Endothelial cell of umbilical vein (primary cell): ENCODE measurements at regions not wholly inside any gene's neighbourhood (a gene's known extent, or its start where the extent isn't known, plus 50 kb on each side); places are given as distances from the start of the nearest gene placed in this dataset.

Experiments
- BruUV-seq: library from RNA; stranded (reverse); fragments of 400-500 nt; replicated peaks from 2 replicates; lab custom pipeline; 2021; lab: Mats Ljungman, UMichigan
- CTCF ChIA-PET: fragments of 300-600, 350-600 bp; sonication (Branson Sonifier 250); formaldehyde crosslinking; loops from one replicate; lab custom pipeline; 2021; ENCODE audit warnings: antibody characterized with exemption, inconsistent platforms; lab: Charles Lee
- POLR2A ChIA-PET: fragments of 300-600, 350-600 bp; sonication (Branson Sonifier 250); formaldehyde crosslinking; loops from one replicate; lab custom pipeline; 2021; ENCODE audit warnings: antibody characterized with exemption, inconsistent platforms; lab: Charles Lee
- DNase-seq: peaks from one replicate; pipeline ENCODE4 v3.0.0-alpha.2; 2011; ENCODE audit warnings: low read depth, low spot score
- FAIRE-seq: peaks from 2 replicates; lab custom pipeline; 2011; peaks lifted over from hg19 to GRCh38; lab: Jason Lieb, UNC
- H2AFZ ChIP-seq: 2 replicates; pipeline ENCODE4 v1.6.0; 2012; ENCODE audit warnings: low read depth, low read length, control low read depth, inconsistent platforms
- H3K27ac ChIP-seq: 2 replicates; pipeline ENCODE4 v1.5.1; 2011; ENCODE audit warnings: low read depth, mild to moderate bottlenecking, control low read depth, low read length, moderate library complexity; ENCODE audit not compliant: insufficient read depth
- H3K27me3 ChIP-seq, 2 experiments: 2 replicates each; pipeline versions ENCODE4 v1.6.0 to v1.6.1; 2011; ENCODE audit warnings: low read length in 2 of 2, mixed read lengths in 1 of 2; ENCODE audit not compliant: control insufficient read depth in 2 of 2, insufficient read depth in 2 of 2
- H3K36me3 ChIP-seq, 2 experiments: 2 replicates in 1 of 2; 3 replicates in 1 of 2; pipeline ENCODE4 v1.5.1; 2011; ENCODE audit warnings: low read length in 2 of 2, mild to moderate bottlenecking in 1 of 2, moderate library complexity in 1 of 2; ENCODE audit not compliant: control insufficient read depth in 2 of 2, insufficient read depth in 2 of 2; ENCODE audit errors: extremely low read depth in 1 of 2
- H3K4me1 ChIP-seq: 3 replicates; pipeline ENCODE4 v1.5.1; 2011; ENCODE audit warnings: mild to moderate bottlenecking, low read length; ENCODE audit not compliant: control insufficient read depth, insufficient read depth; ENCODE audit errors: extremely low read depth
- H3K4me2 ChIP-seq: 2 replicates; pipeline ENCODE4 v1.6.1; 2011; ENCODE audit warnings: low read length, control low read depth, mixed read lengths; ENCODE audit not compliant: insufficient read depth
- H3K4me3 ChIP-seq, 3 experiments: fragments of 200-600 bp in 1 of 3; sonication (generic), shearing (Covaris generic) in 1 of 3; replicated peaks in 1 of 3; 2 replicates each; pipeline ENCODE4 v1.5.1; 2011 to 2016; ENCODE audit warnings: control low read depth in 3 of 3, low read length in 3 of 3, mild to moderate bottlenecking in 2 of 3, inconsistent platforms in 1 of 3, low read depth in 1 of 3, moderate library complexity in 1 of 3; ENCODE audit not compliant: insufficient read depth in 1 of 3
- H3K79me2 ChIP-seq: 2 replicates; pipeline ENCODE4 v1.6.0; 2012; ENCODE audit warnings: low read length, inconsistent platforms; ENCODE audit not compliant: control insufficient read depth, insufficient read depth
- H3K9ac ChIP-seq: replicated peaks from 2 replicates; pipeline ENCODE3; 2011; ENCODE audit warnings: low read length, control low read depth; ENCODE audit not compliant: insufficient read depth; ENCODE audit errors: extremely low read depth
- H3K9me1 ChIP-seq: replicated peaks from 3 replicates; pipeline ENCODE4 v1.6.0; 2011; ENCODE audit warnings: mild to moderate bottlenecking, low read length; ENCODE audit not compliant: control insufficient read depth, insufficient read depth; ENCODE audit errors: extremely low read depth
- H3K9me3 ChIP-seq: replicated peaks from 2 replicates; pipeline ENCODE4 v1.5.1; 2012; ENCODE audit warnings: low read length, inconsistent platforms; ENCODE audit not compliant: control insufficient read depth, insufficient read depth
- H4K20me1 ChIP-seq: replicated peaks from 2 replicates; pipeline ENCODE3; 2011; ENCODE audit warnings: mild to moderate bottlenecking, low read length; ENCODE audit not compliant: control insufficient read depth, insufficient read depth; ENCODE audit errors: extremely low read depth
- CTCF ChIP-seq, 2 donors: IDR thresholded peaks; 1 replicate in 1 of 2; 2 replicates in 1 of 2; pipeline ENCODE4 v1.5.1; 2011; ENCODE audit warnings: low read length in 2 of 2, mild to moderate bottlenecking in 2 of 2, moderate library complexity in 2 of 2, control low read depth in 1 of 2, inconsistent platforms in 1 of 2, low read depth in 1 of 2; ENCODE audit not compliant: insufficient read depth in 1 of 2; ENCODE audit errors: extremely low read depth in 1 of 2
- EZH2 ChIP-seq: IDR thresholded peaks from 2 replicates; pipeline ENCODE4 v1.6.1; 2012; ENCODE audit warnings: borderline replicate concordance, low read depth, mild to moderate bottlenecking, moderate library complexity, low read length, inconsistent platforms; ENCODE audit not compliant: severe bottlenecking
- FOS ChIP-seq: IDR thresholded peaks from 2 replicates; pipeline ENCODE4 v1.6.1; 2011; ENCODE audit warnings: mild to moderate bottlenecking, low read length, moderate library complexity, borderline replicate concordance; ENCODE audit not compliant: insufficient read depth
- MYC ChIP-seq: IDR thresholded peaks from one replicate; pipeline ENCODE4 v1.6.1; 2011; ENCODE audit warnings: mild to moderate bottlenecking, low read depth, low read length
- POLR2A ChIP-seq: IDR thresholded peaks from 2 replicates; pipeline ENCODE4 v1.6.1; 2012; ENCODE audit warnings: low read depth, mild to moderate bottlenecking, control low read depth, low read length
- POLR2AphosphoS5 ChIP-seq: IDR thresholded peaks from 2 replicates; pipeline ENCODE4 v1.6.1; 2012; ENCODE audit warnings: low read depth, mild to moderate bottlenecking, control low read depth, low read length, moderate library complexity; ENCODE audit not compliant: insufficient read depth
- dilution Hi-C: fragments of 300-500 bp; cut with MboI; formaldehyde crosslinking; loops from one replicate; pipeline ENCODE4 v1.15.0; 2019; ENCODE audit warnings: low sequenced_read_pairs; ENCODE audit not compliant: extremely low pct_ligation_motif_present
- intact Hi-C: fragments of 100-400 bp; cut with micrococcal nuclease; formaldehyde crosslinking; loops from one replicate; pipeline ENCODE4 v1.10.0; 2022
- TF ChIP-seq, protein P1 (sequence below): IDR thresholded peaks from 2 replicates; pipeline ENCODE4 v1.6.1; 2011; ENCODE audit not compliant: insufficient read depth, insufficient read length

DNA sequence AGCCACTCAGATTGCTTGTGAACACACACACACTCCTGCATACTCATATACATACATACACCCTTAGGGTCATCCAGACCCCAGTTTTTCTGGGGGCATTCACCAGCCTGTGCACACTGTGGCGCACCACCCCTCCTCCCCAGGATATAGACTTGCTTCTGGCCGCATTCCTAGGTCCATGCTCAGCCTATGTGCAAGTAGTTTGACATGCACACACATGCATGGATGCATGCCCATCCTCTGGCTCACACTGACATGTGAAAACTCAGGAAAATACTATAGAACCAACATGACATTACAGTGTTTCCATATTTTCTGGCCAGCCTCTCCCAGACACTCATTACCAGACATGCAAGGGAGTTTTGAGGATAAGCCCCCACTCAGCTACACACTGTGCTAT lies 79.3 kb upstream of the POLG start:
- no peak overlapping the region for H3K4me2 ChIP-seq
- peaks cover 71 to 86% of the 10 kb centered on the region in 2 experiments for H3K27me3 ChIP-seq
- H3K9me3 ChIP-seq, result no peaks in the 10 kb centered on the region
- intact Hi-C loops (no loop called here), dilution Hi-C loops (no loop called here)
- DNase-seq, result no peak
- H4K20me1 ChIP-seq, result no peaks in the 10 kb centered on the region
- no peak overlapping the region for H3K4me3 ChIP-seq
- no peak overlapping the region for H3K9ac ChIP-seq
- H3K27ac ChIP-seq, result no peak overlapping the region
- no peaks in the 10 kb centered on the region for H3K4me1 ChIP-seq
- H3K79me2 ChIP-seq, result no peaks in the 10 kb centered on the region
- H3K36me3 ChIP-seq, result no peaks in the 10 kb centered on the region
- no peaks in the 10 kb centered on the region for H3K9me1 ChIP-seq
- no peak for TF ChIP-seq POLR2A
- no peak for TF ChIP-seq MYC
- TF ChIP-seq CTCF (IDR thresholded peaks at IDR 0.05; ENCODE audit: extremely low read depth in 1 of 2, insufficient read depth in 1 of 2, low read depth in 1 of 2, low read length in 2 of 2), result no peak
- TF ChIP-seq, protein P1, sequence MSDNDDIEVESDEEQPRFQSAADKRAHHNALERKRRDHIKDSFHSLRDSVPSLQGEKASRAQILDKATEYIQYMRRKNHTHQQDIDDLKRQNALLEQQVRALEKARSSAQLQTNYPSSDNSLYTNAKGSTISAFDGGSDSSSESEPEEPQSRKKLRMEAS, result no peak
- TF ChIP-seq FOS, result no peak
- ChIA-PET POLR2A (no interaction called here), CTCF (interaction anchor here (1.6 to 7.6 kb wide), 2 partner anchors 16 to 55 kb away, joined by 5 to 99 read pairs; no protein-coding TSS in a partner anchor)
- no peak overlapping the region for H2AFZ ChIP-seq
- no peak for FAIRE-seq
- no TSS peak for BruUV-seq

DNA sequence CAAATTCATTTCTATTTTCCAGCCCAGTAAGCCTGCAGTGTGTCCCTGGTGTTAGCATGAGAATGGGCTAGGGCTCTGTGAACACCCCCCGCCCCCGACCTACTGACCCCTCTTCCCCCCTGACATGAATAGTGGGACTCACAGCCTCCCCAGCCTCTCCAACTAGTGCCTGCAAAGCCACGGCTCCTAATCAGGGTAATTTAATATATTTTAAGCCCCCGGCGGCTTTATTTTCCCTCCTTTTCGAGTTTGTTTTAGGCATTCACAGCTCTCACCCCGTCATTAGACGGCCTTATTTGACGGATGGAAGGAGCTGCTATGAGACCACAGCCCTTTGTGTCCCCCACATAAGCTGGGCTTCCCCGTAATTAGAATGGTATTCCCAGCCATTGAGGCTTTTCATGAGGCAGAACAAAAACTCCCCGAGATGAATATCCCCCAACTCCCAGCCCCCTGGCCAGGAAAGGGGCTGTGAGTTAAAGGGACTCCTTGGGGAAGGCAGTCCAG lies 78.3 kb upstream of the POLG start:
- H3K36me3 ChIP-seq, result no peaks in the 10 kb centered on the region
- no peak overlapping the region for H3K27ac ChIP-seq
- H3K79me2 ChIP-seq, result no peaks in the 10 kb centered on the region
- BruUV-seq, result no TSS peak
- CTCF ChIA-PET, result no interaction called here
- no peak for TF ChIP-seq POLR2AphosphoS5
- TF ChIP-seq EZH2, result peak; percentile 17
- H3K4me2 ChIP-seq, result no peak overlapping the region
- H4K20me1 ChIP-seq, result no peaks in the 10 kb centered on the region
- no peak for DNase-seq
- dilution Hi-C loops (no loop called here), intact Hi-C loops (no loop called here)
- FAIRE-seq, result no peak
- no peak overlapping the region for H3K9ac ChIP-seq
- H3K9me3 ChIP-seq, result no peaks in the 10 kb centered on the region
- no peaks in the 10 kb centered on the region for H3K4me1 ChIP-seq
- POLR2A ChIA-PET, result interaction anchor here (0.7 kb wide), 1 partner anchor 72 kb away, joined by 5 read pairs; no protein-coding TSS in a partner anchor
- H2AFZ ChIP-seq, result no peak overlapping the region
- peaks cover 75 to 88% of the 10 kb centered on the region in 2 experiments for H3K27me3 ChIP-seq
- no peaks in the 10 kb centered on the region for H3K9me1 ChIP-seq
- H3K4me3 ChIP-seq, result no peak overlapping the region
